ENCODE measurements at regions not wholly inside any gene's neighbourhood (a gene's known extent, or its start where the extent isn't known, plus 50 kb on each side); places are given as distances from the start of the nearest gene placed in this dataset.

DNA sequence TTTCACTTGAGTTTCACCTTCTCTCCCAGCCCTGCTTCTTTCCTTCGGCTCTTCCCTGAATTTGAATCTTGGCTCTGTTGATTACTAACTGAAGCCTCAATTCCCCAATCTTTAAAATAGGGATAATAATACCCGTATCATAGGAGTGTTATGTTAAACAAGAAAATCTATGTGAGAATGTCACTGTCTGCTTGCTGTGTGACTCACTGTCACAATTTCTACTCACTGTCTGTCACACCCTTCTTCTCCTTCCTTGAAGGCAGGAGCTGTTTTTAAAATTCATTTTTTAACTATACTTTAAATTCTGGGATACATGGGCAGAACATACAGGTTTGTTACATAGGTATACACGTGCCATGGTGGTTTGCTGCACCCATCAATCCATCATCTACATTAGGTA lies 141.6 kb upstream of the CXCR4 start:
- TF ChIP-seq, protein P1, sequence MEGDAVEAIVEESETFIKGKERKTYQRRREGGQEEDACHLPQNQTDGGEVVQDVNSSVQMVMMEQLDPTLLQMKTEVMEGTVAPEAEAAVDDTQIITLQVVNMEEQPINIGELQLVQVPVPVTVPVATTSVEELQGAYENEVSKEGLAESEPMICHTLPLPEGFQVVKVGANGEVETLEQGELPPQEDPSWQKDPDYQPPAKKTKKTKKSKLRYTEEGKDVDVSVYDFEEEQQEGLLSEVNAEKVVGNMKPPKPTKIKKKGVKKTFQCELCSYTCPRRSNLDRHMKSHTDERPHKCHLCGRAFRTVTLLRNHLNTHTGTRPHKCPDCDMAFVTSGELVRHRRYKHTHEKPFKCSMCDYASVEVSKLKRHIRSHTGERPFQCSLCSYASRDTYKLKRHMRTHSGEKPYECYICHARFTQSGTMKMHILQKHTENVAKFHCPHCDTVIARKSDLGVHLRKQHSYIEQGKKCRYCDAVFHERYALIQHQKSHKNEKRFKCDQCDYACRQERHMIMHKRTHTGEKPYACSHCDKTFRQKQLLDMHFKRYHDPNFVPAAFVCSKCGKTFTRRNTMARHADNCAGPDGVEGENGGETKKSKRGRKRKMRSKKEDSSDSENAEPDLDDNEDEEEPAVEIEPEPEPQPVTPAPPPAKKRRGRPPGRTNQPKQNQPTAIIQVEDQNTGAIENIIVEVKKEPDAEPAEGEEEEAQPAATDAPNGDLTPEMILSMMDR (conservative IDR thresholded peaks at IDR 0.05 in 1 of 2, IDR thresholded peaks at IDR 0.05 in 1 of 2; ENCODE audit: low read depth in 1 of 2, low read length in 2 of 2), result no peak
- no peak for TF ChIP-seq EZH2 (IDR thresholded peaks at IDR 0.05; ENCODE audit: low read length, missing control alignments)
